Fibroblast of peridontal ligament (primary cell): ENCODE measurements at regions not wholly inside any gene's neighbourhood (a gene's known extent, or its start where the extent isn't known, plus 50 kb on each side); places are given as distances from the start of the nearest gene placed in this dataset.
"Not testable (repeated sequence)": the region's sequence is repeated elsewhere in the genome, so short reads cannot be mapped to it uniquely, and the experiment has no call there.

ENCODE experiments used
- DNase-seq: peaks from one replicate; pipeline ENCODE4 v3.0.0-alpha.2; 2010; ENCODE audit errors: extremely low read depth

GRCh38 chr9:63812822-63813221, 1472.2 kb downstream of the FOXD4L5 start:
- not testable (repeated sequence) for DNase-seq

DNA sequence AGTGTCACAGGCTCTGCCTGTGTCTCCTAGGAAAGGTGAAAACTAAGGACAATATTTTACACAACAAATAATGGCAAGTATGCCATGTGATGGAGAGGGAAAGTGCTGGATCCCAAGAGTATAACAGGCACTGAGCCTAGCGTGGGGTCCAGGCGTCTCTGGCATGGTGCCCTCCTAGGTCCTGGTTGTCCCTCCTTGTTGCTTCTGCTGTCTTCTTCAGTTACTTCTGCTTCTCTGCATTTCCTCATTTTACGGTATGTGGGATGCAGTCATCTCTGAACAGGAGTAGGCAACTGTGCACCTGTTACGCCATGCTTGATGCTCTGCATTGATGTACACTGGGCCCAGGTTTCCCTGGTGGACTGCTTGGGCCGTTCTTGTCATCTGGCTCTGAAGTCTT, 1480.8 kb downstream of the FOXD4L5 start:
- not testable (repeated sequence) for DNase-seq

GRCh38 chr9:63794081-63794685, 1490.8 kb downstream of the FOXD4L5 start:
- DNase-seq: not testable (repeated sequence)

DNA sequence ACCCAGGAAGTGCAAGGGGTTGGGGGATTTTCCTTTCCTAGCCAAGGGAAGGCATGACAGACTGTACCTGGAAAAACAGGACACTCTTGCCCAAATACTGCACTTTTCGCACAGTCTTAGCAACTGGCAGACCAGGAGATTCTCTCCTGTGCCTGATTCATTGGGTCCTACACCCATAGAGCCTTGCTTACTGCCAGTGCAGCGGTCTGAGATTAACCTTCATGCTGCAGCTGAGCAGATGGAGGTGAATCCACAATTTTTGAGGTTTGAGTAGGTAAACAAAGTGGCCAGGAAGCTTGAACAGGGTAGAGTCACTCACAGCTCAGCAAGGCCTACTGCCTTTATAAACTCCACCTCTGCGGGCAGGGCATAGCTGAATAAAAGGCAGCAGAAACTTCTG, 1497.6 kb downstream of the FOXD4L5 start:
- not testable (repeated sequence) for DNase-seq

DNA sequence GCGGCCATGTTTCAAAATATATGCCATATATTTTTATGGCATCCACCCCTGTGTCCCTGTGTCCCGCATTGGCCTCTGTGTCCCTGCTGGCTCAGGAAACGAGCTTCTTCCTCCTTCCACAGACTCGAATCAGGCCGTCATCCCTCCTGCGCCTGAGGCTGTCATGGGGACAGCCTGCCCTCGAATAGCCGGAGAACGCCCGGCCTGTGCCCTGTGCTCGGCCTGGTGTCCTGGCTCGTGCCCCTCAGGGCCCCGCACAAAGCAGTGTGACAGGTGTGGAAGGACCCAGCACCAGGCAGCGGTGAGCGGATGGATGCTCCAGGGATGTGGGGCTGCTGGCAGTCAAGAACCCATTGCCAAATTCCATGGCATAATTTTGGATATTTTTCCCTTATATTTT, 1500.0 kb downstream of the FOXD4L5 start:
- not testable (repeated sequence) for DNase-seq

GRCh38 chr9:63784421-63784820, 1500.6 kb downstream of the FOXD4L5 start:
- DNase-seq: not testable (repeated sequence)

DNA sequence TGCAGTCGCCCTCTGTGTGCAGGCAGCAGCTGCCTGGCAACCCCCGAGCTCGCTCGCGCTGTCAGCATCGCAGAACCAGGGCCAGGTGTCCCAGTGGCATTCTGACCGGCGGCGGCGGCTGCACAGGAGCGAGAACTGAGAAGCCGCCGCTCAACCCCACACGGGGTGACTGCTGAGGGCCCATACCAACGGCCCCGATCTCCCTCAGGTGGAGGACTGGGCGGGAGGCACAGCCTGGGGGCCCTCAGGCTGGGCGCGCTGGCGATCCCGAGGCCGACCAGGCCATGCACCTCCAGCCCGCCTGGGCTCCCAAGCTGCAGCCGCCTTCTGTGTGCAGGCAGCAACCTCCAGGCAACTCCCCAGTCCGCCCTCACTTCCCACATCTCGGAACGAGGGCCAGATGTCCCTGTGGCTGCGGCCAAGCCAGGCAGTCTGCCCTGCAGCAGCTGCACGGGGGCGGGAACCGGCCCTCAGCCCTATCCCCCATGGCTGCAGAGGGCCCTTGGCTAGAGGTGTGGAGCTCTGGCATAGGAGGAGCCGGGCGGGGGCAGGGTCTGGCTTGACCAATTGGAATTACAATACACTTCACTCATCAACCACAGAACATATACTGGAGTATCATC, 1503.1 kb downstream of the FOXD4L5 start:
- not testable (repeated sequence) for DNase-seq

DNA sequence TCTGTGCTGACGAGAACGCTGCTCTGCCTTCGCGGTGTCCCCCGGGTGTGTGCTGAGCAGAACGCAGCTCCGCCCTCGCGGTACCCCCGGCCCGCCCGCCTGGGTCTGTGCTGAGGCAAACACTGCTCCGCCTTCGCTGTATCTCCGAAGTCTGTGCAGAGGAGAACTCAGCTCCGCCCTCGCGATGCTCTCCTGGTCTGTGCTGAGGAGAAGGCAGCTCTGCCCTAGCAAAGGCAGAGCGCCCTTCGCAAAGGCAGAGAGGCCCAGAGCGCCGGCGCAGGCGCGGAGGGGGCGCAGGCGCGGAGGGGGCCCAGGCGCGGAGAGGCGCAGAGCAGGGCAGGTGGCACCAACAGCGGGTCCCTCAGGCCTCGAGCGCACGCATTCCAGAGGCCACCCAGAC, 1503.6 kb downstream of the FOXD4L5 start:
- not testable (repeated sequence) for DNase-seq

- not testable (repeated sequence) for DNase-seq
Measured at GRCh38 chr9:63776220-63776619, 1508.8 kb downstream of the FOXD4L5 start.

DNA sequence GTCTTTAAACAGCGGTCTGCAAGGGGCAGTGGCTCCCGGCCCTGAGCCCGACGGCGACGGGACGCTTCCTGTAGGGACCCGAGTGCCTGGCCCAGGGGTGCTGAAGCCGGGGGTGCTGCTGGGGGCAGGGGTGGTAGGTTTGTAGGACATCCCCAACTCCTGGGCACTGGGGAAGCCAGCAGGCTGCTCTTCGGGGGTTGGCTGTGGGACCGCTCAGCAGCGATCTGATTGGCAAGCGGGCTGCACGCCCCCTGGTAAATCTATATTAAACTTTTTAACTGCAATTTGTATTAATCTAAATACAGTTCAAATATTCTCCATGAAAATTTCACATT, 1510.0 kb downstream of the FOXD4L5 start:
- not testable (repeated sequence) for DNase-seq

DNA sequence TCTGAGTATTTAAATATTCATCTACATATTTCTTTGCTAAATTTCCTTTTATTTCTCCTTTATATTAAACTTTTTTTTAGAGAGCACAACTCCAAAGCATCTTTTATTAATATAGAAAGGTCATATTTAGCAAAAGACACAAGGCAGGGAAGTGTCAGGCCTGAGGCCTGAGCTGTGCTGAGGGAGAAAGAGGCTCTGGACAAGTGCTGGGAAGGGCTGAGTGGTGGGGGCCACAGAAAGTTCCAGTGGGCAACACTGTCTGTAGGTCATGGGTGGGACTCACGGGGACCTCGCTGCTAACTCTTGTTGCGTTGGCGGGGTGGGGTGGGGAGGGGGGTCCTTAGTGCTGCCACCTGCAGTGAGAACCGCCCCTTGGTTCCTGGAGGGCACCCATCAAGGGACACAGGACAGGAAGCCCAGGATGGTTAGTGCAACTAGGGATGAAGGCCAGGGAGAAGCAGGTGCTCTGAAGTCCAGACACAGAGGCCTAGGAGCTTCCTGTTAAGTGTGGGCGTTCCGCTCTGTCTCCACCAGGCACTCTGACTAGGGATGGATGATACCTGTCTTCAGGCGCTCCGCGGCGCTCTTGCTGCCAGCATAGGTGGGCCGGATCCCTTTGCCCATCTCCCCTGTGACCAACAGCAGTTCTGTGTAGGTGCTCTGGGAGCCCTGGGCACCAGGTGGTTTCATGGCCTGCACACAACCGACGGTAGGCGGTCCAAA, 1510.5 kb downstream of the FOXD4L5 start:
- not testable (repeated sequence) for DNase-seq

DNA sequence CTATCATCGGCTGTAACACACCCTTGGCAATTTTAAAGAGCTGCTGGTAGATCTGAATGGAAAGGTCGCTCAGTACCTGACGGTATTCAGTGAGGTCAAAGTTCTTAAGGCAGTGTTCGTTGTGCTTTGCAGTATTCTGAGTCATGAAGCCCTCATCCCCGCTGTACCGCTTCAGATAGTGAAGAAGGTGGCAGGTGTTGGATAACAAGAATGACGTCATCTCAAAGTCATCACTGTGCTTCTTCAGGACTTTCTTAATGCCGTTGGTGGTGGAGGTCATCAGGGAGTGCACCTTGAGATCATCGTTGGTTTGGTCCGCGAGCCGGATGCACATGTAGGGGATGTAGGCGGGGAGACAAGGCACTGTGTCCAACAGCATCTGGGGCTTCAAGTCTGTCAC, 1522.8 kb downstream of the FOXD4L5 start:
- DNase-seq: not testable (repeated sequence)

- DNase-seq: not testable (repeated sequence)
Measured at GRCh38 chr9:63729021-63729420, 1556.0 kb downstream of the FOXD4L5 start.

GRCh38 chr9:63728287-63728686, 1556.7 kb downstream of the FOXD4L5 start:
- DNase-seq: no peak

- not testable (repeated sequence) for DNase-seq
Measured at GRCh38 chr9:63708285-63708684, 1576.7 kb downstream of the FOXD4L5 start.

DNA sequence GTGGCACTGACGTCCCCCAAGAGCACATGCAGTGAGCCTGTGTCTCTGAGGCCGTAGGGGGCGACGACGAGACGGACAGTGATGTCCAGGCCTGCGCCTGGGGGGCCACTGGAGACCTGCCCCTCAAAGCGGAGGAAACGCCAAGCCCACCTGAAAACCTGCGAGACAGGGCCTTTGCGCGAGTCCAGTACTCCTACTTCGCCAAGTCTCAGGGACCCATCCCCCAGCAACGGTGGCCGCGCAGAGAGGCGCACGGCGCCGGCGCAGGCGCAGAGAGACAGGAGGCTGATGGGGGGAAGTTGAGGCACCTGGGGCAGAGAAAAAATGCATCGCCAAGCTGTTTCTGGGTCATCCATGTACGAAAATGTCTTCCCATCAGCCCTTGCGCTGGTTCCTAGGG, 1580.6 kb downstream of the FOXD4L5 start:
- DNase-seq: not testable (repeated sequence)

DNA sequence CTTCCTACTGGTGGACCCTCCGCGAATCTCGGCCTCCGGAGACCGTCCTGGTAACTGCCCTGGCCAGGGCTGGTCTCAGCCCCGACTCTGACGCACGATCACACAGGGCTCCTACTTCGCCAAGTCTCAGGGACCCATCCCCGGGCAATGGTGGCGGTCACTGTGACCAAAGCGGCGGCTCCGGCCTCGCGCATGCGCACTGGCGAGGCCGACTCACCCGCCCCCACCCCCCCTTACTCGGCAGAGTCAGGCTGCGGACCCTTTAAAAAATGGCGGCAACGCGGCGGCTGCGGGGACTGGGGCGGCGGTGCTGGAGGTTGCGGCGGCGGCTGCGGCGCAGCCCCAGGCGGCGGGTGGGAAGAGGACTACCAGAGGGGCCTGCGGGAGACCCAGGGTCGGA, 1581.3 kb downstream of the FOXD4L5 start:
- DNase-seq: not testable (repeated sequence)

GRCh38 chr9:63703138-63703665, 1581.8 kb downstream of the FOXD4L5 start:
- not testable (repeated sequence) for DNase-seq
